ENCODE measurements at regions not wholly inside any gene's neighbourhood (a gene's known extent, or its start where the extent isn't known, plus 50 kb on each side); places are given as distances from the start of the nearest gene placed in this dataset.

DNA sequence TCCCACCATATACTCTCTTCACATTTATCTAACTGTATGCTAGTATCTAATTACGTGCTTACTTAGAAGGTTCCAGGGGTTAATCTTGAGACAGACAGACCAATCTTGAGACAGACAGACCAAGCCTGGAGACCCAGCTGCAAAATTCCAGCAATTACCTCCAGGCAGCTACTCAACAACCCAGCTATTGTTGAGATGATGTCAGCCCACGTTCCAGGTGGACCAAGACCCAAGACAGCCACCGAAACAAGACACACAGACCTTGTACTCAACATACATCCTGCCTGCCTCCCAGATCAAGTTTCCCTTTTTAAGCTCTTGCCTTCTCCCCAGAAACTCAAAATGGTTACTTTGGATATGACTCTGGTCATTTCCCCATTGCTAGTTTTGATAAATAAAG is 64.9 kb upstream of the VASH1 start:
- DNase-seq (ENCODE audit: low read depth): no peak
- TF ChIP-seq, protein P1, sequence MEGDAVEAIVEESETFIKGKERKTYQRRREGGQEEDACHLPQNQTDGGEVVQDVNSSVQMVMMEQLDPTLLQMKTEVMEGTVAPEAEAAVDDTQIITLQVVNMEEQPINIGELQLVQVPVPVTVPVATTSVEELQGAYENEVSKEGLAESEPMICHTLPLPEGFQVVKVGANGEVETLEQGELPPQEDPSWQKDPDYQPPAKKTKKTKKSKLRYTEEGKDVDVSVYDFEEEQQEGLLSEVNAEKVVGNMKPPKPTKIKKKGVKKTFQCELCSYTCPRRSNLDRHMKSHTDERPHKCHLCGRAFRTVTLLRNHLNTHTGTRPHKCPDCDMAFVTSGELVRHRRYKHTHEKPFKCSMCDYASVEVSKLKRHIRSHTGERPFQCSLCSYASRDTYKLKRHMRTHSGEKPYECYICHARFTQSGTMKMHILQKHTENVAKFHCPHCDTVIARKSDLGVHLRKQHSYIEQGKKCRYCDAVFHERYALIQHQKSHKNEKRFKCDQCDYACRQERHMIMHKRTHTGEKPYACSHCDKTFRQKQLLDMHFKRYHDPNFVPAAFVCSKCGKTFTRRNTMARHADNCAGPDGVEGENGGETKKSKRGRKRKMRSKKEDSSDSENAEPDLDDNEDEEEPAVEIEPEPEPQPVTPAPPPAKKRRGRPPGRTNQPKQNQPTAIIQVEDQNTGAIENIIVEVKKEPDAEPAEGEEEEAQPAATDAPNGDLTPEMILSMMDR (IDR thresholded peaks at IDR 0.05; ENCODE audit: low read length, missing control alignments): no peak
- H3K4me3 ChIP-seq (replicated peaks; ENCODE audit: low read depth, low read length): no peak overlapping the region

DNA sequence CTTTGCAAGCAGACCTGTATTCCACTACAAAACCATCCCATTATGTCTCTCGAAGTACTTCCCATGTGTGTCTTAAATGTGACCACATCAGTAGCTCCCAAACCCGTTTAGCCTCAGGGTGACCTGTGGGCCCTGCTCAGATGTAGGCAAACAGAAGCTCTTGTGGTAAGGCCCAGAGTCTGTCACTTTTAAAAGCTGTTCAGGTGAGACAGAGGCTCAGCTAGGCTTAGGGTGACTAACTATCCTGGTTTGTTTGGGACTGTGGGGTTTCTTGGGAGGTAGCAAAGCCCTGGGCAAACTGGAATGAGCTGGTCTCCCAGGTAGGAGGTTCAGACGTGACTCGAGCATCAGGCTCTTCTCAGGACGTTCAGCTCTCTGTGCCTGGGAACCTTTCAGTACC is 64.5 kb upstream of the VASH1 start:
- DNase-seq (ENCODE audit: low read depth): no peak
- TF ChIP-seq, protein P1 (IDR thresholded peaks at IDR 0.05; ENCODE audit: low read length, missing control alignments): no peak
- no peak overlapping the region for H3K4me3 ChIP-seq (replicated peaks; ENCODE audit: low read depth, low read length)

DNA sequence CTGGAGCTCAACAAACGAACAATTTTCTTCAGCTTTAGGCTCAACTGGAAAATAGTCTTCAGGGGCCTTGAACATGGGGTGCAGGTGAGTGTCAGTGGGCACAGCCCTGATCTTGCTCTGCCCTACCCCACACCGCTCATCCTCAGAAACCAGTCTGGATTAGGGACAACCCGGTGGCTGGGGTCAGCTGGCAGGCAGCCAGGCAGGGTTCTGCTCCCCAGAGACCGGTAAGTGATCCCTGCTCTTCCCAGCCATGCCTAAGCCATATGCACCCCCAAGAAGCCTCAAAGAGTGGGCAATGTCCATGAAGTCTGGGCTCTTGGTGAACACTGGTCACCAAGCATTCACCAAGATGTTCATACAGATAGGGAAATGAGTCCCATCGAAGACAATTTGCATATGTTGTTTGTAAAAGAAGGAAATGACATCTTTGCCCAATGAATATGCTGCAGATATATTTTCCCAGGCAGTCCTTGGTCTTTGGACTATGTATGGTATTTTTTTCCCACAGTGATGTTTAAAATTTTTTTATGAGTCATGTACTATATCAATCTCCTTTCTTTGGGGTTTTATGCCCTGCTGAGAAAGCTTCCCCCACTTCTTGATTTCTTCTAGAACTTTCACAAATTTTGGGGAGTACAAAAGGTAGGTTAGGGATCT is 63.9 kb upstream of the VASH1 start:
- DNase-seq (ENCODE audit: low read depth): no peak
- H3K4me3 ChIP-seq (replicated peaks; ENCODE audit: low read depth, low read length): no peak overlapping the region
- TF ChIP-seq, protein P1 (IDR thresholded peaks at IDR 0.05; ENCODE audit: low read length, missing control alignments): no peak

DNA sequence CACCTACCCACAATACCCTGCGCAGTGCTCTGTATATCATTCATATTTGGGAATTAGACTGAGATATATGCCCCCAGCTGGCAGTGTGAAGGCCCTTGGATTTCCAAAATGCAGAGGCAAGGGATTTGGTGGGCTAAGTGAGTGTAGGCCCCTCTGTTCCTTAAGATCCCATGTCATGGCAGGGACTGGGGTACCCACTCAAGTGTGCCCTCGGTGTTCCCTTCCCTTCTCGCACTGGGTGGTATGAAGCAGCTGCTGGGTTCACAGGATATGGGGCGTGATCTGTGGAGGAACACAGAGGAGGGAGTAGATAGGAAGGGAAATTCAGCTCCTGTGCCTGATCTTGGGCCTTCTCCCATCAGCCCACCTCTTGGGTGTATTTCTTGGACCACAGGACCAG is 63.1 kb upstream of the VASH1 start:
- TF ChIP-seq, protein P1 (IDR thresholded peaks at IDR 0.05; ENCODE audit: low read length, missing control alignments): no peak
- H3K4me3 ChIP-seq (replicated peaks; ENCODE audit: low read depth, low read length): no peak overlapping the region
- DNase-seq (ENCODE audit: low read depth): no peak

DNA sequence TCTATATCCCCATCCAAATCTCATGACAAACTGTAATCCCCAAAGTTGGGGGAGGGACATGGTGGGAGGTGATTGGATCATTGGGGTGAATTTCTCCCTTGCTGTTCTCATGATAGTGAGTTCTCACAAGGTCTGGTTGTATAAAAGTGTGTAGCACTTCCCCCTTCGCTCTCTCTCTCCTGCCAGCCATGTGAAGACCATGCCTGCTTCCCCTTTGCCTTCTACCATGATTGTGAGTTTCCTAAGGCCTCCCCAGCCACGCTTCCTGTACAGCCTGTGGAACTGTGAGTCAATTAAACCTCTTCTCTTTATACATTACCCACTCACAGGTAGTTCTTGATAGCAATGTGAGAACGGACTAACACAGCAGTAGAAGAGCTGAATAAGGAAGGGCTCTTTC is 62.6 kb upstream of the VASH1 start:
- DNase-seq (ENCODE audit: low read depth): no peak
- H3K4me3 ChIP-seq (replicated peaks; ENCODE audit: low read depth, low read length): no peak overlapping the region
- TF ChIP-seq, protein P1 (IDR thresholded peaks at IDR 0.05; ENCODE audit: low read length, missing control alignments): no peak

DNA sequence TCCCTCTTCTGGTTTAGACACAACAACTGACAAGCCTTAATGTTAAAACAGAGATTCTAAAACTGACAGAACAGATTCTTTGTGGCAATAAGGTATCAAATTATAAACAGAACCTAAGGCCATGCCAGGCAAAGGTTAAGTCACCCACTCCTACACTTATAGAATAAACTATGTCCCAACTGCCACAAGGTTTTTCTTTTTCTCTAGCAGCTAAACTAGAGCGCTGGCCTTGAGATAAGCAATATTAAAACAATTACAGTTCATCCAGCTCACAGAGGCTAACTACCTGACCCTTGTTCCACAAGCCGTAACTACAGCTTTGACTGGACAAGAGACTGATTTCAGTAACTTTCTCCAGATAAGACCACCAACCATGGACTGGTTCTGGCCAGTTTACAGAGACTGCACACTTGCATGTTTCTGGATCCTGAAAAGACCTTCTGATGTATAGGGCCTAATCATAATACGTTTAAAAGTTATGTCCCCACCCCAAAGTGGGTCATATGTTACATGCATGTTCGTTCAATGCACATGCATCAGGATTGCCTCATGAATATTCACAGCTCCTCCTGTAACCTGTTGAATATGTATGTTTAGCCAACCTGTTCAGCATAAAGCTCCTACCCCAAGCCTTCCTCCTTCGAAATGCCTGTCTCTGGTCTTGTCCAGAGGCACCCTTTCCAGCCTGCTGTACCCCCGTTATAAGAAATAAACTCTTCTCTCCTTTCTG is 61.9 kb upstream of the VASH1 start:
- no peak for DNase-seq (ENCODE audit: low read depth)
- H3K4me3 ChIP-seq (replicated peaks; ENCODE audit: low read depth, low read length): no peak overlapping the region
- TF ChIP-seq, protein P1 (IDR thresholded peaks at IDR 0.05; ENCODE audit: low read length, missing control alignments): no peak
